ENCODE measurements at regions not wholly inside any gene's neighbourhood (a gene's known extent, or its start where the extent isn't known, plus 50 kb on each side); places are given as distances from the start of the nearest gene placed in this dataset.

- TF ChIP-seq CTCF (IDR thresholded peaks at IDR 0.05), result no peak
- TF ChIP-seq POLR2A (IDR thresholded peaks at IDR 0.05), result no peak
Measured at GRCh38 chr6:165861226-165861625, 198.2 kb upstream of the PDE10A start.

Data from lower leg skin (tissue), 3 donors.